K562 (cell line): ENCODE measurements at regions not wholly inside any gene's neighbourhood (a gene's known extent, or its start where the extent isn't known, plus 50 kb on each side); places are given as distances from the start of the nearest gene placed in this dataset.
"Not testable (repeated sequence)": the region's sequence is repeated elsewhere in the genome, so short reads cannot be mapped to it uniquely, and the experiment has no call there.

Source experiments
- BCL6 ChIP-seq: fragments of 250-450 bp; sonication (Bioruptor Pico); IDR thresholded peaks from 2 replicates; pipeline ENCODE4 v1.4.0; 2020
- JUNB ChIP-seq: fragments of 450-650 bp; formaldehyde crosslinking; conservative IDR thresholded peaks from 2 replicates; pipeline ENCODE4 v1.4.0; 2020; ENCODE audit warnings: mild to moderate bottlenecking
- LARP7 ChIP-seq: fragments of 450-650 bp; IDR thresholded peaks from 2 replicates; pipeline ENCODE4 v1.6.1; 2016
- MTF1 ChIP-seq: fragments of 250-450 bp; sonication (Bioruptor Pico); IDR thresholded peaks from 2 replicates; pipeline ENCODE4 v1.9.0; 2021; ENCODE audit warnings: moderate library complexity, mild to moderate bottlenecking, inconsistent platforms, borderline replicate concordance
- NR2C2 ChIP-seq, 2 experiments: fragments of 200-800 bp in 1 of 2; sonication (Bioruptor generic) in 1 of 2; sonication (generic) in 1 of 2; formaldehyde crosslinking in 1 of 2; IDR thresholded peaks; 2 replicates each; pipeline versions ENCODE4 v1.6.1 to v1.8.0; 2016 to 2022; ENCODE audit warnings: mild to moderate bottlenecking in 1 of 2, missing compliant biosample characterization in 1 of 2, missing genetic modification characterization in 1 of 2, missing genetic modification reagents in 1 of 2
- NRF1 ChIP-seq, 2 experiments: fragments of 450-650 bp; IDR thresholded peaks in 1 of 2; conservative IDR thresholded peaks in 1 of 2; 2 replicates each; pipeline ENCODE4 v1.6.1; 2014; ENCODE audit warnings: mild to moderate bottlenecking in 2 of 2
- POLR2A ChIP-seq: fragments of 450-650 bp; conservative IDR thresholded peaks from 2 replicates; pipeline ENCODE4 v1.6.1; 2016
- POLR2AphosphoS5 ChIP-seq: IDR thresholded peaks from 2 replicates; pipeline ENCODE4 v1.6.1; 2011; ENCODE audit warnings: mild to moderate bottlenecking, low read depth, low read length, moderate library complexity; ENCODE audit not compliant: control insufficient read depth, insufficient read depth
- ZNF263 ChIP-seq: sonication (generic); formaldehyde crosslinking; IDR thresholded peaks from 2 replicates; pipeline ENCODE4 v1.8.0; 2022; ENCODE audit warnings: mild to moderate bottlenecking, missing genetic modification reagents, borderline replicate concordance
- ZNF274 ChIP-seq: IDR thresholded peaks from 2 replicates; pipeline ENCODE4 v1.6.1; 2011; ENCODE audit warnings: low read depth, mild to moderate bottlenecking, low read length, moderate library complexity, borderline replicate concordance
- TF ChIP-seq, protein P1 (sequence below): fragments of 250-450 bp; sonication (Bioruptor Pico); IDR thresholded peaks from 2 replicates; pipeline ENCODE4 v1.8.0; 2021; ENCODE audit warnings: mild to moderate bottlenecking, moderate library complexity
- TF ChIP-seq, protein P2 (sequence below), 2 experiments: IDR thresholded peaks; 2 replicates each; pipeline ENCODE4 v1.6.1; 2012; ENCODE audit warnings: improper control_type of control experiment in 2 of 2, low read depth in 2 of 2, low read length in 2 of 2, borderline replicate concordance in 1 of 2
- TF ChIP-seq, protein P3 (sequence below), 3 experiments: IDR thresholded peaks in 2 of 3; conservative IDR thresholded peaks in 1 of 3; 2 replicates each; pipeline ENCODE4 v1.5.1; 2011 to 2012; ENCODE audit warnings: low read length in 3 of 3, mild to moderate bottlenecking in 3 of 3, control low read depth in 2 of 3, improper control_type of control experiment in 1 of 3, inconsistent platforms in 1 of 3, low read depth in 1 of 3, mixed read lengths in 1 of 3, moderate library complexity in 1 of 3; ENCODE audit not compliant: insufficient read depth in 2 of 3

- not testable (repeated sequence) for TF ChIP-seq ZNF274; ZNF263 (CRISPR knock-in tag); BCL6 (CRISPR knock-in tag); NRF1 (conservative IDR thresholded peaks at IDR 0.05 in 1 of 2, IDR thresholded peaks at IDR 0.05 in 1 of 2); POLR2A; MTF1 (CRISPR knock-in tag); NR2C2 (CRISPR knock-in tag; IDR thresholded peaks at IDR 0.05); NR2C2 (tag; IDR thresholded peaks at IDR 0.05); POLR2AphosphoS5; JUNB (CRISPR knock-in tag); LARP7
- TF ChIP-seq, protein P1, sequence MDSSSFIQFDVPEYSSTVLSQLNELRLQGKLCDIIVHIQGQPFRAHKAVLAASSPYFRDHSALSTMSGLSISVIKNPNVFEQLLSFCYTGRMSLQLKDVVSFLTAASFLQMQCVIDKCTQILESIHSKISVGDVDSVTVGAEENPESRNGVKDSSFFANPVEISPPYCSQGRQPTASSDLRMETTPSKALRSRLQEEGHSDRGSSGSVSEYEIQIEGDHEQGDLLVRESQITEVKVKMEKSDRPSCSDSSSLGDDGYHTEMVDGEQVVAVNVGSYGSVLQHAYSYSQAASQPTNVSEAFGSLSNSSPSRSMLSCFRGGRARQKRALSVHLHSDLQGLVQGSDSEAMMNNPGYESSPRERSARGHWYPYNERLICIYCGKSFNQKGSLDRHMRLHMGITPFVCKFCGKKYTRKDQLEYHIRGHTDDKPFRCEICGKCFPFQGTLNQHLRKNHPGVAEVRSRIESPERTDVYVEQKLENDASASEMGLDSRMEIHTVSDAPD (CRISPR knock-in tag): not testable (repeated sequence)
- TF ChIP-seq, protein P2, sequence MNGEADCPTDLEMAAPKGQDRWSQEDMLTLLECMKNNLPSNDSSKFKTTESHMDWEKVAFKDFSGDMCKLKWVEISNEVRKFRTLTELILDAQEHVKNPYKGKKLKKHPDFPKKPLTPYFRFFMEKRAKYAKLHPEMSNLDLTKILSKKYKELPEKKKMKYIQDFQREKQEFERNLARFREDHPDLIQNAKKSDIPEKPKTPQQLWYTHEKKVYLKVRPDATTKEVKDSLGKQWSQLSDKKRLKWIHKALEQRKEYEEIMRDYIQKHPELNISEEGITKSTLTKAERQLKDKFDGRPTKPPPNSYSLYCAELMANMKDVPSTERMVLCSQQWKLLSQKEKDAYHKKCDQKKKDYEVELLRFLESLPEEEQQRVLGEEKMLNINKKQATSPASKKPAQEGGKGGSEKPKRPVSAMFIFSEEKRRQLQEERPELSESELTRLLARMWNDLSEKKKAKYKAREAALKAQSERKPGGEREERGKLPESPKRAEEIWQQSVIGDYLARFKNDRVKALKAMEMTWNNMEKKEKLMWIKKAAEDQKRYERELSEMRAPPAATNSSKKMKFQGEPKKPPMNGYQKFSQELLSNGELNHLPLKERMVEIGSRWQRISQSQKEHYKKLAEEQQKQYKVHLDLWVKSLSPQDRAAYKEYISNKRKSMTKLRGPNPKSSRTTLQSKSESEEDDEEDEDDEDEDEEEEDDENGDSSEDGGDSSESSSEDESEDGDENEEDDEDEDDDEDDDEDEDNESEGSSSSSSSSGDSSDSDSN (IDR thresholded peaks at IDR 0.05; ENCODE audit: borderline replicate concordance in 1 of 2, low read depth in 2 of 2, low read length in 2 of 2): not testable (repeated sequence)
- TF ChIP-seq, protein P3, sequence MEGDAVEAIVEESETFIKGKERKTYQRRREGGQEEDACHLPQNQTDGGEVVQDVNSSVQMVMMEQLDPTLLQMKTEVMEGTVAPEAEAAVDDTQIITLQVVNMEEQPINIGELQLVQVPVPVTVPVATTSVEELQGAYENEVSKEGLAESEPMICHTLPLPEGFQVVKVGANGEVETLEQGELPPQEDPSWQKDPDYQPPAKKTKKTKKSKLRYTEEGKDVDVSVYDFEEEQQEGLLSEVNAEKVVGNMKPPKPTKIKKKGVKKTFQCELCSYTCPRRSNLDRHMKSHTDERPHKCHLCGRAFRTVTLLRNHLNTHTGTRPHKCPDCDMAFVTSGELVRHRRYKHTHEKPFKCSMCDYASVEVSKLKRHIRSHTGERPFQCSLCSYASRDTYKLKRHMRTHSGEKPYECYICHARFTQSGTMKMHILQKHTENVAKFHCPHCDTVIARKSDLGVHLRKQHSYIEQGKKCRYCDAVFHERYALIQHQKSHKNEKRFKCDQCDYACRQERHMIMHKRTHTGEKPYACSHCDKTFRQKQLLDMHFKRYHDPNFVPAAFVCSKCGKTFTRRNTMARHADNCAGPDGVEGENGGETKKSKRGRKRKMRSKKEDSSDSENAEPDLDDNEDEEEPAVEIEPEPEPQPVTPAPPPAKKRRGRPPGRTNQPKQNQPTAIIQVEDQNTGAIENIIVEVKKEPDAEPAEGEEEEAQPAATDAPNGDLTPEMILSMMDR (IDR thresholded peaks at IDR 0.05 in 2 of 3, conservative IDR thresholded peaks at IDR 0.05 in 1 of 3; ENCODE audit: insufficient read depth in 2 of 3, low read depth in 1 of 3, low read length in 3 of 3): not testable (repeated sequence)
Observed at GRCh38 chr6:14296698-14297097, 179.1 kb downstream of the CD83 start.
